Activated T-cell treated with anti-CD3 and anti-CD28 coated beads, Interleukin-2, amount 50 U/mL, for 24 hours (primary cell): ENCODE measurements at regions not wholly inside any gene's neighbourhood (a gene's known extent, or its start where the extent isn't known, plus 50 kb on each side); places are given as distances from the start of the nearest gene placed in this dataset.
"Not testable (repeated sequence)": the region's sequence is repeated elsewhere in the genome, so short reads cannot be mapped to it uniquely, and the experiment has no call there.

Source experiments
- DNase-seq: peaks from one replicate; pipeline ENCODE4 v3.0.0-alpha.2; 2020
- H3K27ac Mint-ChIP-seq: 2 replicates; pipeline ENCODE4 v1.8.0; 2020; ENCODE audit warnings: mild to moderate bottlenecking, mixed read lengths
- H3K27me3 Mint-ChIP-seq: 2 replicates; pipeline ENCODE4 v1.8.0; 2020; ENCODE audit warnings: mixed read lengths
- H3K36me3 Mint-ChIP-seq: 2 replicates; pipeline ENCODE4 v1.8.0; 2020; ENCODE audit warnings: low read depth, mixed read lengths
- H3K4me1 Mint-ChIP-seq: 2 replicates; pipeline ENCODE4 v1.8.0; 2020; ENCODE audit warnings: low read depth, mixed read lengths
- H3K4me3 Mint-ChIP-seq: 2 replicates; pipeline ENCODE4 v1.8.0; 2020; ENCODE audit warnings: mild to moderate bottlenecking, moderate library complexity, mixed read lengths
- H3K9me3 Mint-ChIP-seq: 2 replicates; pipeline ENCODE4 v1.8.0; 2020; ENCODE audit warnings: mixed read lengths

DNA sequence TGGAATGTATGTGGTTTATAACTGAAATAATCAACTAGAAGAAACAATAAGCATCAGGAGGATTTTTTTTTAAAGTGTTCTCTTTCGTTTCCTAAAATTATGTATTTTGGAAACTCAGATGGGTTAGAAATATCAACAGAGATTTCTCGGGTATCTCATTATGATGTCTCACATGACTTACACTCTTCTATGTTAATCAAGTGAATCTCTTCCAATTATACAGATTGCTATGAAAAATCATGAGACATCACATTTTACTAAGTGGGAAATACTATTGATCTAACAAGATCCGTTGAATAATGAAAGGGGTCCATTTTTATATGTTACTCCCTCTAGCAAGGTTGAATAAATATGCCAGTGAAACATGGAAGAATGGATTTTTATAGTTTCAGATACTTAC is 54.7 kb upstream of the NRIP1 start:
- Mint-ChIP-seq H3K4me3 (no peak overlapping the region), H3K27ac (no peak overlapping the region), H3K36me3 (no peaks in the 10 kb centered on the region), H3K4me1 (no peaks in the 10 kb centered on the region), H3K27me3 (peaks cover 11% of the 10 kb centered on the region), H3K9me3 (no peaks in the 10 kb centered on the region)
- no peak for DNase-seq

DNA sequence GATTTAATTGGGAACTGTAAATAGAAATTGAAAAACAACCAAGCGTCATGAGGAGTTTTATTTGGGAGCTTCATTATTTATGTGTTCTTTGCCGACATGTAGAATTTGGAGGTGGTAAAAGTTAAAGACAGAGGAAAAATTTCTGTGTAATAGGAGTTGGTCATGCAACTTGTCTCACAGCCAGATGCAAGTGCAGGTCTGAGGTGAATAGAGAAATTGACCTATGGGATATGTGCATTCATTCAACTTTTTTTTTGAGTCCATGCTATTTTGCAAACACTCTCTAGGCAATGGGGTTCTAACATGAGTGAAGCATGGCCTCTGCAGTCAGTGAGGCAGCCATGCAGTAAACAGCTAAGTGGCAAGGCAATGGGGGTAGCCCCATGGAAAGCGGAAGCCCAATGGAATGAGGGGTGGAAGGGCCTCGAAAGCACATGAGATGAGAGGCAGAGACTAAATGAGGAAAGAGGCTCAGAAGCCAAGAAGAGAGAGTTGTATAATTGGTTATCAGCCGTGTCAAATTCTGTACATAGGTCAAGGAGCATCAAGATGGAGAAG is 56.4 kb upstream of the NRIP1 start:
- Mint-ChIP-seq H3K27me3 (peaks cover 11% of the 10 kb centered on the region), H3K4me1 (no peaks in the 10 kb centered on the region), H3K9me3 (no peaks in the 10 kb centered on the region), H3K4me3 (no peak overlapping the region), H3K27ac (no peak overlapping the region), H3K36me3 (no peaks in the 10 kb centered on the region)
- no peak for DNase-seq

GRCh38 chr21:15121655-15122120 is 56.9 kb upstream of the NRIP1 start:
- no peak overlapping the region for H3K4me3 Mint-ChIP-seq
- no peaks in the 10 kb centered on the region for H3K9me3 Mint-ChIP-seq
- H3K27ac Mint-ChIP-seq: no peak overlapping the region
- DNase-seq: no peak
- H3K4me1 Mint-ChIP-seq: no peaks in the 10 kb centered on the region
- H3K27me3 Mint-ChIP-seq: peaks cover 11% of the 10 kb centered on the region
- H3K36me3 Mint-ChIP-seq: no peaks in the 10 kb centered on the region

- peaks cover 11% of the 10 kb centered on the region for H3K27me3 Mint-ChIP-seq
- no peaks in the 10 kb centered on the region for H3K9me3 Mint-ChIP-seq
- H3K27ac Mint-ChIP-seq: no peak overlapping the region
- no peaks in the 10 kb centered on the region for H3K4me1 Mint-ChIP-seq
- H3K36me3 Mint-ChIP-seq: no peaks in the 10 kb centered on the region
- H3K4me3 Mint-ChIP-seq: no peak overlapping the region
- no peak for DNase-seq
These were observed 57.4 kb upstream of the NRIP1 start for GRCh38 chr21:15122241-15122640.

DNA sequence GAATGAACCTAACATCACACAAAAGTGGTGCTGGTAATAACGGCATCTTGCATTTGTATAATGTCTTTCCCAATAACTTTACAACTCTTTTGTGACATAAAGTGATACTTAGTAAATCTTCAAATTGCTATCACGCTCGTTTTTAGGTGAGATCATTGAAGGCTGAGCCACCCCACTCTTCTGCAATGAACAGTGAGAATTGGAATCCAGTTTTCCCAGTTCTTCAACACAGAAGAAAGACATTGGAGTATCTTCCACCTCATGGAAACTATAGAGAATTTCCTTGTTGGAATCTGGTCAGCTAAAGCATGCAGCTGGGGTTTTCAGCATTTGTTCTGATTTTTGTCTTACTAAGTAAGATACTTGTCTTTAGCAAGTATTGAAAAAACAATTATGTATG is 59.9 kb upstream of the NRIP1 start:
- H3K27me3 Mint-ChIP-seq: peaks cover 11% of the 10 kb centered on the region
- H3K4me1 Mint-ChIP-seq: peaks cover 8% of the 10 kb centered on the region
- no peak for DNase-seq
- no peaks in the 10 kb centered on the region for H3K36me3 Mint-ChIP-seq
- H3K27ac Mint-ChIP-seq: no peak overlapping the region
- no peaks in the 10 kb centered on the region for H3K9me3 Mint-ChIP-seq
- no peak overlapping the region for H3K4me3 Mint-ChIP-seq

- Mint-ChIP-seq H3K27me3 (no peaks in the 10 kb centered on the region), H3K4me3 (no peak overlapping the region), H3K9me3 (no peaks in the 10 kb centered on the region), H3K27ac (no peak overlapping the region), H3K4me1 (peaks cover 8% of the 10 kb centered on the region), H3K36me3 (no peaks in the 10 kb centered on the region)
- DNase-seq: no peak
These were observed 62.1 kb upstream of the NRIP1 start for GRCh38 chr21:15126948-15127347.

GRCh38 chr21:15127437-15127836 is 62.6 kb upstream of the NRIP1 start:
- H3K9me3 Mint-ChIP-seq: no peaks in the 10 kb centered on the region
- H3K27ac Mint-ChIP-seq: no peak overlapping the region
- H3K36me3 Mint-ChIP-seq: no peaks in the 10 kb centered on the region
- H3K4me3 Mint-ChIP-seq: no peak overlapping the region
- H3K4me1 Mint-ChIP-seq: peaks cover 8% of the 10 kb centered on the region
- H3K27me3 Mint-ChIP-seq: no peaks in the 10 kb centered on the region
- DNase-seq: no peak

DNA sequence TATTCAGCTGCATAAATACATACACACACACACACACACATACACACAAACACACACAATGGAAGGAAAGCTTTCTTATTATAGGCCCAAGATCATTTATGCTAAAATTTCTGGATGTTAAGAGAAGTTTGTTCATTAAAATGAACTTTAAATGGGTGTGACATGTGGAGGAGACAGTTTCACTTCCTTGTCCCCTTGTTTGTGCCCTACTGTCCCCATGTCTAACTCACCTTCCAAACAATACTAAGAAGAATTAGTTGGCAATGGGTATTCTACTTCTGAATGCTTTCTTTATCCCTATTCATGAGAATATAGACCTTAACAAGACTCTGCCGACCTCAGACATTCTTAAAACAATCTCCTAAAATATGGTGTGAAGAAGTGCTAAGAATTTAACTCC is 63.5 kb upstream of the NRIP1 start:
- H3K4me1 Mint-ChIP-seq: peaks cover 8% of the 10 kb centered on the region
- no peak overlapping the region for H3K27ac Mint-ChIP-seq
- H3K27me3 Mint-ChIP-seq: peaks cover 3% of the 10 kb centered on the region
- H3K9me3 Mint-ChIP-seq: no peaks in the 10 kb centered on the region
- H3K36me3 Mint-ChIP-seq: no peaks in the 10 kb centered on the region
- no peak for DNase-seq
- no peak overlapping the region for H3K4me3 Mint-ChIP-seq

- not testable (repeated sequence) for DNase-seq, H3K27ac Mint-ChIP-seq, H3K27me3 Mint-ChIP-seq, H3K4me3 Mint-ChIP-seq, H3K36me3 Mint-ChIP-seq, H3K4me1 Mint-ChIP-seq, H3K9me3 Mint-ChIP-seq
These were observed 63.9 kb upstream of the NRIP1 start for GRCh38 chr21:15128714-15129113.

DNA sequence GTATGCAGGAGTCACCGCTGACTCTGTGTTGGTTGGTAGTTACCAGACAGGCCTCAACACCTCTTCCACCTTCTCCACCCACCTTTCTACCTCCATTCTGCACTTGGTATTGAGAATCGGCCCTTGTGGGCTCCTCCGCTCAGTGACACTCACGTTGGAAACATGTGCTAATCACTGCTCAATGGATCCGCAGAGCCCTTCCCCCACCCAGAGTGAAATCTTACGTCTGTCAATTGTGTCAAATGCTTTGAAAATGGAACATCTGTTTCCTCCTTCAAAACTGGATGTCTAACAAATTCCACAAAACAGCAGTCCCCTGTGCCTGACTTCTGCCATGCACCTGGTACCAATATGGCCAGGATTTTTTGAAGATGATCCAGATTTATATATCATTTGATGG is 65.5 kb upstream of the NRIP1 start:
- H3K9me3 Mint-ChIP-seq: no peaks in the 10 kb centered on the region
- no peak for DNase-seq
- H3K4me1 Mint-ChIP-seq: peaks cover 8% of the 10 kb centered on the region
- H3K36me3 Mint-ChIP-seq: no peaks in the 10 kb centered on the region
- no peak overlapping the region for H3K4me3 Mint-ChIP-seq
- H3K27me3 Mint-ChIP-seq: peaks cover 4% of the 10 kb centered on the region
- H3K27ac Mint-ChIP-seq: no peak overlapping the region

DNA sequence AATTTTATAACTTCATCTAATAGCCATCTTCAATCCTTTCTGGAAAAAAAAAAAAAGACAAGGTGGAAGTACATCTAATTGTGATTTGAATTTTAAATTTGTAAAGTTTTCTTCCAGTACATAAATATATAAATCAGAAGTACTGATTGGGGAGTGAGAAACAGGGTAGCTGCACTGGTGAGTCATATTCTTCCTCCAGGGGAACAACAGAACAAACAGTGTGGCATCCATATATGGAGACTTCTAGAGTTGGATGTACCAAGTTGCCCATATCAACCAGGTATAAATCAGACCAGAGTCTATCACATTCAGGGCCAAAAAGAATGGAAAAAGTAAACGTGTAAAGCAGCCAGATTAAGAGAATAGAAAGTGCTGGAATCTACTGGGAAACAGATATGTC is 66.0 kb upstream of the NRIP1 start:
- DNase-seq: no peak
- Mint-ChIP-seq H3K27me3 (peaks cover 4% of the 10 kb centered on the region), H3K4me3 (no peak overlapping the region), H3K4me1 (peaks cover 8% of the 10 kb centered on the region), H3K9me3 (no peaks in the 10 kb centered on the region), H3K36me3 (no peaks in the 10 kb centered on the region), H3K27ac (no peak overlapping the region)

GRCh38 chr21:15132781-15133180 is 68.0 kb upstream of the NRIP1 start:
- H3K4me1 Mint-ChIP-seq: peaks cover 8% of the 10 kb centered on the region
- no peak overlapping the region for H3K4me3 Mint-ChIP-seq

GRCh38 chr21:15134701-15135470 is 70.1 kb upstream of the NRIP1 start:
- Mint-ChIP-seq H3K9me3 (no peaks in the 10 kb centered on the region), H3K27ac (no peak overlapping the region), H3K36me3 (no peaks in the 10 kb centered on the region), H3K4me3 (no peak overlapping the region), H3K4me1 (no peaks in the 10 kb centered on the region), H3K27me3 (peaks cover 22% of the 10 kb centered on the region)
- no peak for DNase-seq

More at GRCh38 chr21:15132781-15133180, 68.0 kb upstream of the NRIP1 start:
- Mint-ChIP-seq H3K27ac (no peak overlapping the region), H3K36me3 (no peaks in the 10 kb centered on the region), H3K27me3 (peaks cover 6% of the 10 kb centered on the region), H3K9me3 (no peaks in the 10 kb centered on the region)
- no peak for DNase-seq

DNA sequence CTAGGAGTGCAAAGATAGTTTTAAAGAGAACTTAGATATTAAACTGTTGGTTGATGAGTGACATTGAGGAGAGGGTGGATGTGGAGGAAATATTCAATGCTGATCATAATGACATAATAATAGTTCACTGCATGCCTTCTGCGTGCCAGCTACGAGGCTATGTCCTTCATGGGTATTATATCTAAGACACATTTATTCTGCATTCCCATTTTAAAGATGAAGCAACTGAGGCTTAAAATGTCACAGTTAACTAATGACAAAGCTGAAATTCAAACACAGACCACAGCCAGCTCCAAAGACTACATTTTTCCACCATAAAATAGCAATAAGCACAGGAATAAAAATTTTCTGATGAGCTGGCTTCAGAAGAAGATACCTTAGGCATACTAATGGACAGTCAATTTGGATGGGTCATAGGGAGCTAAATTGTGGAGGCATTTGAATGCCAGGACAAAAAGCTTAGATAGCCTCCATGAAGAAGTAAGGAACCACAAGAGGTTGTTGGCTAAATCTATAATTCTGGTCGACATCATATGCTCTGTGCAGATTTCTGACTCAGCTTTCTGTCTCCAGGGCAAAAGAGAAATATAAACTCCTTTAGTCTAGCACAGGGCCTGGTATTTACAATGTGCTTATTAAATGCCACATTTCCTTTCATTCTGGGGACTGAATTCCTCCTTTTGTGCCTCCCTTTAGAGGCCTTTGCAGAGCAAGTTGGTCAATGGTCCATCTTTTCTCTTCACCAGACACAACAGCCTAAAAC is 71.2 kb upstream of the NRIP1 start:
- Mint-ChIP-seq H3K9me3 (no peaks in the 10 kb centered on the region), H3K4me1 (no peaks in the 10 kb centered on the region), H3K4me3 (no peak overlapping the region), H3K27me3 (peaks cover 27% of the 10 kb centered on the region), H3K36me3 (no peaks in the 10 kb centered on the region), H3K27ac (no peak overlapping the region)
- no peak for DNase-seq

DNA sequence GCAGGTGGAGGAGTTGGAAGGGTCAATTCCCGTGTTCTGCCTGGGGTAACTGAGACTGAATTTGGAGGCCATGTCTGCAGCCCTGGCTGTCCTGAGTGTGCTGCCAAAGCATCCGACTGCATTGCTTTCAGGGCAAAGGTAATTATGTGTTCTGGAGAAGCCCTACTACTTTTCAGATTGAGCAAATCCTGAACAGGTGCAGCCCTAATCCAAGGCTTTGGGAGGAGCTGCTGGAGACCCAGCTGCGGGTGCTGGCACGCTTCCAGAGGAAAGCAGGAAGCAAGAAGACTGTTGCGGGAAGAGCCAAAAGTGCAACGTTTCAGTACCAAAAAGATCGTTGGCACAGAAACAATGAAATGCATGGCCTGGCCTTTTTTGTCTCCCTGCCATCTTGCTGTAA is 73.7 kb upstream of the NRIP1 start:
- Mint-ChIP-seq H3K27me3 (peaks cover 22% of the 10 kb centered on the region), H3K27ac (no peak overlapping the region), H3K36me3 (no peaks in the 10 kb centered on the region), H3K9me3 (no peaks in the 10 kb centered on the region), H3K4me3 (no peak overlapping the region), H3K4me1 (no peaks in the 10 kb centered on the region)
- DNase-seq: no peak
